Mesenchymal stem cell (in vitro differentiated cells and primary cell): ENCODE measurements at regions not wholly inside any gene's neighbourhood (a gene's known extent, or its start where the extent isn't known, plus 50 kb on each side); places are given as distances from the start of the nearest gene placed in this dataset.

Source experiments
- DNase-seq: peaks from one replicate; pipeline ENCODE4 v3.0.0-alpha.2; 2013
- H2AFZ ChIP-seq: one replicate; pipeline ENCODE4 v1.6.1; 2013; ENCODE audit warnings: low read depth, mild to moderate bottlenecking, control low read depth, inconsistent platforms, low read length, moderate library complexity
- H2AK5ac ChIP-seq: 2 replicates; pipeline ENCODE4 v1.6.1; 2013; ENCODE audit warnings: low read length, moderate library complexity, mild to moderate bottlenecking, inconsistent platforms; ENCODE audit not compliant: severe bottlenecking
- H2BK120ac ChIP-seq: one replicate; pipeline ENCODE4 v1.6.1; 2013; ENCODE audit warnings: low read depth, mild to moderate bottlenecking, inconsistent platforms, low read length, moderate library complexity
- H2BK12ac ChIP-seq, 2 experiments: one replicate each; pipeline ENCODE4 v1.6.1; 2013; ENCODE audit warnings: inconsistent platforms in 2 of 2, low read length in 2 of 2, mild to moderate bottlenecking in 2 of 2, moderate library complexity in 2 of 2, control low read depth in 1 of 2
- H2BK15ac ChIP-seq: one replicate; pipeline ENCODE4 v1.6.1; 2013; ENCODE audit warnings: mild to moderate bottlenecking, low read depth, inconsistent platforms; ENCODE audit not compliant: poor library complexity, severe bottlenecking
- H2BK5ac ChIP-seq: 2 replicates; pipeline ENCODE4 v1.6.1; 2013; ENCODE audit warnings: low read depth, mild to moderate bottlenecking, low read length, control low read depth, inconsistent platforms; ENCODE audit not compliant: poor library complexity, severe bottlenecking
- H3K14ac ChIP-seq, 2 experiments: one replicate each; pipeline ENCODE4 v1.6.1; 2013; ENCODE audit warnings: inconsistent platforms in 2 of 2, low read length in 2 of 2, control low read depth in 1 of 2, mild to moderate bottlenecking in 1 of 2, moderate library complexity in 1 of 2
- H3K18ac ChIP-seq, 2 experiments: one replicate each; pipeline ENCODE4 v1.6.1; 2013; ENCODE audit warnings: inconsistent platforms in 2 of 2, low read length in 2 of 2, control low read depth in 1 of 2, low read depth in 1 of 2, mild to moderate bottlenecking in 1 of 2
- H3K23ac ChIP-seq, 2 experiments: one replicate each; pipeline ENCODE4 v1.6.1; 2013; ENCODE audit warnings: inconsistent platforms in 2 of 2, low read length in 2 of 2, mild to moderate bottlenecking in 2 of 2, moderate library complexity in 2 of 2, control low read depth in 1 of 2
- H3K27ac ChIP-seq: 2 replicates; pipeline ENCODE4 v1.5.1; 2013; ENCODE audit warnings: mild to moderate bottlenecking, moderate library complexity, low read length, control low read depth, inconsistent platforms; ENCODE audit not compliant: poor library complexity, severe bottlenecking
- H3K27me3 ChIP-seq, 2 experiments: 2 replicates each; pipeline versions ENCODE4 v1.6.1 to v1.7.0; 2013; ENCODE audit warnings: low read length in 2 of 2, mild to moderate bottlenecking in 2 of 2, moderate library complexity in 2 of 2, control low read depth in 1 of 2, inconsistent platforms in 1 of 2; ENCODE audit not compliant: control insufficient read depth in 1 of 2, insufficient read depth in 1 of 2
- H3K36me3 ChIP-seq, 2 experiments: 2 replicates each; pipeline versions ENCODE4 v1.6.1 to v1.7.0; 2013; ENCODE audit warnings: low read length in 2 of 2, control low read depth in 1 of 2, inconsistent platforms in 1 of 2, low read depth in 1 of 2, mild to moderate bottlenecking in 1 of 2; ENCODE audit not compliant: insufficient read depth in 2 of 2, control insufficient read depth in 1 of 2
- H3K4ac ChIP-seq, 2 experiments: one replicate each; pipeline ENCODE4 v1.6.1; 2013; ENCODE audit warnings: inconsistent platforms in 2 of 2, low read length in 2 of 2, mild to moderate bottlenecking in 2 of 2, moderate library complexity in 2 of 2, control low read depth in 1 of 2, low read depth in 1 of 2
- H3K4me1 ChIP-seq: 2 replicates; pipeline ENCODE4 v1.6.1; 2013; ENCODE audit warnings: low read depth, low read length, control low read depth; ENCODE audit not compliant: control insufficient read depth, insufficient read depth
- H3K4me2 ChIP-seq: 2 replicates; pipeline ENCODE4 v1.6.1; 2013; ENCODE audit warnings: low read length, mild to moderate bottlenecking, inconsistent platforms; ENCODE audit not compliant: poor library complexity, severe bottlenecking
- H3K4me3 ChIP-seq, 2 experiments: 2 replicates each; pipeline versions ENCODE4 v1.5.1 to v1.7.0; 2013; ENCODE audit warnings: low read length in 2 of 2, mild to moderate bottlenecking in 2 of 2, control low read depth in 1 of 2, low read depth in 1 of 2; ENCODE audit not compliant: insufficient read depth in 1 of 2
- H3K79me1 ChIP-seq: replicated peaks from 2 replicates; pipeline ENCODE4 v1.6.1; 2013; ENCODE audit warnings: mild to moderate bottlenecking, control low read depth, low read length, inconsistent platforms; ENCODE audit not compliant: poor library complexity, severe bottlenecking
- H3K9ac ChIP-seq: 2 replicates; pipeline ENCODE4 v1.7.0; 2013; ENCODE audit warnings: mild to moderate bottlenecking, low read length, moderate library complexity
- H3K9me3 ChIP-seq: 2 replicates; pipeline ENCODE4 v1.7.0; 2013; ENCODE audit warnings: mild to moderate bottlenecking, low read length; ENCODE audit not compliant: control insufficient read depth
- H4K8ac ChIP-seq: one replicate; pipeline ENCODE4 v1.6.1; 2013; ENCODE audit warnings: inconsistent platforms, mild to moderate bottlenecking, low read length, moderate library complexity
- H4K91ac ChIP-seq: one replicate; pipeline ENCODE4 v1.6.1; 2013; ENCODE audit warnings: mild to moderate bottlenecking, low read length, inconsistent platforms
- WGBS: methylation state at CpG from one replicate; pipeline ENCODE4 v1.1.7; 2013; ENCODE audit warnings: mixed read lengths; 5-methylcytosine and 5-hydroxymethylcytosine counted together

DNA sequence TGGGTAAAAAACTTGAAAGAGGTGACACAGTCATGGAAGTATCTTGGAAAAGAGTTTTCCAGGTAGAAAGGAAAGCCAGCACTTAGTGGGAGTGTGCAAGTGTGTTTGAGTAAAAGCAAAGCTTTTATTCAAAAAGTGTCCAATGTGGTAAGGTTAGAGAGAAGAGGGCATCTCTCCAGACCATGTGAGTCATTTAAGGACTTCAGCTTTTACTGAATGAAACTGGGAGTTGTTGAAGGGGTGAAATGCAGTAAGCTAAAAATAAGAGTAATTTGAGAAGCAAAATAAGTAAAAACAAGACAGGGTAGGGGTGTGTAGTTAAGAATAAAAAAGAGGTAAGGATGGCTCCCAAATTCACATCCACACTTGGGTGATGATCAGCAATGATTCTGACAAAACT is 238.9 kb downstream of the SLC7A11 start:
- Histone ChIP-seq H4K91ac (no peak overlapping the region), H3K36me3 (no peaks in the 10 kb centered on the region), H2AK5ac (no peak overlapping the region), H3K79me1 (no peaks in the 10 kb centered on the region), H2AFZ (no peak overlapping the region), H3K9ac (no peak overlapping the region), H3K4me1 (no peaks in the 10 kb centered on the region), H3K18ac (no peak overlapping the region), H3K23ac (no peak overlapping the region), H3K4me3 (no peak overlapping the region), H3K4ac (no peak overlapping the region), H2BK120ac (no peak overlapping the region), H2BK5ac (no peak overlapping the region), H4K8ac (no peak overlapping the region), H3K27me3 (no peaks in the 10 kb centered on the region), H3K27ac (no peak overlapping the region), H3K9me3 (no peaks in the 10 kb centered on the region), H3K14ac (no peak overlapping the region), H3K4me2 (no peak overlapping the region), H2BK12ac (no peak overlapping the region), H2BK15ac (no peak overlapping the region)
- no peak for DNase-seq

DNA sequence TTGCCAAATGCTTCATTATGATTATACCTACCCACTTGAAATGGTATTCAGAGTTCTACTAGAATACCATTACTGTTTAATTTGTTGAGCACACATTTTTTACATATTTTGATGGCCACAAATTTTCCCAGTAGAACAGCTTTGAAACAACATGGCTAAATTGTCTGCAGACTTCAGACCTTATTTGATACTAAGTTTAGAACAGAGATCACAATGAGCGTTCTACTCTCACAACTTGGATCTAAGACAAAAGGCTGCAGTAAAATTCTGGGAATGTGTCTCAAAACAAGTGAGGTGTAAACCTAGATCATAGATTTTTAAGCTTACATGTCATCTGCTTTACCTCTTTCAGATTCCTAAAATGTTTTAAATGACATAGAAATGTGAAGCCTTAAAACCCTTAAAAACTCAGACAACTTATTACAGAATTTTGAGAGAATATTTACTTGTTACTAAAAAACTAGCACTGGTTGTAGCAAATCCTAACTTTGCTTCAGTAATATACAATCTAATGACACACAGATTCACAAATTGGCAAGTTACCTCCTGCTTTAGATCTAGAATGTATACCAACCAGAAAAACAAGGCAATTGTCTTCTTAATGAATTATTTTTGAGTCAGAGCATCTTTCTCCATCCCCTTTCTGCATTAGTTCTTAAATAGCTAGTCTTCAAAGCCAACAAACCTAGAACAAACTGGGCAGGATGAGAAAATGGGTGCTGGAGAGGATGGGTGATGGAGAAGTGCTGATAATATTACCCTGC is 243.3 kb downstream of the SLC7A11 start:
- Histone ChIP-seq H2AFZ (no peak overlapping the region), H3K9me3 (no peaks in the 10 kb centered on the region), H3K4me1 (peaks cover 5% of the 10 kb centered on the region), H2AK5ac (no peak overlapping the region), H4K8ac (no peak overlapping the region), H3K4me2 (no peak overlapping the region), H3K79me1 (no peaks in the 10 kb centered on the region), H2BK5ac (peak overlapping the region; percentile 5), H3K4ac (no peak overlapping the region), H3K14ac (no peak overlapping the region), H3K18ac (no peak overlapping the region), H2BK15ac (no peak overlapping the region), H3K27me3 (no peaks in the 10 kb centered on the region), H2BK12ac (no peak overlapping the region), H3K27ac (peak overlapping the region; percentile 71), H3K23ac (no peak overlapping the region), H3K36me3 (no peaks in the 10 kb centered on the region), H2BK120ac (no peak overlapping the region), H4K91ac (no peak overlapping the region), H3K4me3 (no peak overlapping the region), H3K9ac (no peak overlapping the region)
- no CpG with 5 or more reads among the region's 1 CpG for WGBS
- DNase-seq, result no peak

DNA sequence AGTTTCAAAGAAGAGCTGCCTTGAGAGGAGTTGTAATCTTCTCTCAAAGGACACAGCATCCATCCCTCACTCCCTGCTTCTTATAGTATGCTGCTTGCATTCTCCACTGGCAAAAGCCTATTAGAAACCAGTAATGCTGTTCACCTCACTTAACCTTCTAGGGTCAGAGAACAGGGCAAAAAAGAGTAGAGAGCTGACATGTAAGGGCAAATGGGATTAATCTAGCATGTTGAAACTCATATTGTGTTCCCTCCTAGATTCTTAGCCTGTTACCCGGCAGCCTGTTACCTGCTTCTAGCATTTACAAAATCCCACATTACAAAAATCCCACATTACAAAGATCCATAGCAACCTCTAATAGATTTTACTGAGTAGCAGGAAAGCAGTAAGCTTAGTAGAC is 244.7 kb downstream of the SLC7A11 start:
- Histone ChIP-seq H3K9me3 (no peaks in the 10 kb centered on the region), H3K4me2 (no peak overlapping the region)
- 100% methylated on average over 1 of the region's 1 CpG for WGBS

DNA sequence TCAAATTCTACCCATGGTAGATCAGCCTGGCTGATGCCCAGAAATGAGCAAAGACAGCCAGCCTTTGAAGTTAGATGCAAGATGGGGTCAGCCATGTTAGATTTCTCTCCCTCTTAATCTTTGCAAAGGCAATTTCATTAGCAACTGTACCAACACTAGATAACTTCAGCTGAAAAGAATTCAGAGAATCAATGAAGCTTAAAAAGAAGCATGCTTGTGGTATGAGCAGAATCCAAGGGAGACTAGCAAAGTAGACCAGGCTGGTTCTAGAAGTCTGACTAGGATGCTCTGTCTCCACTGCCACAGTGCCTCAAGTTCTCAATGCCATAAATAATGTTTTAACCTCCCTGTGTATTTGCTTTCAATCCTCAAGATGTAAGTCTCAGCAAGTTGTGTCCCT is 247.3 kb downstream of the SLC7A11 start:
- no peak overlapping the region for H3K18ac ChIP-seq
- peak overlapping the region; percentile 89 for H2BK5ac ChIP-seq
- H2BK12ac ChIP-seq, result no peak overlapping the region
- H3K79me1 ChIP-seq, result no peaks in the 10 kb centered on the region
- no peak overlapping the region for H3K4me3 ChIP-seq
- H3K23ac ChIP-seq, result no peak overlapping the region
- H4K8ac ChIP-seq, result no peak overlapping the region
- H3K9me3 ChIP-seq, result no peaks in the 10 kb centered on the region
- no peak overlapping the region for H3K9ac ChIP-seq
- peak overlapping the region; percentile 97 for H3K27ac ChIP-seq
- H3K36me3 ChIP-seq, result no peaks in the 10 kb centered on the region
- no peak overlapping the region for H2AK5ac ChIP-seq
- H2AFZ ChIP-seq, result no peak overlapping the region
- peaks cover 5% of the 10 kb centered on the region for H3K4me1 ChIP-seq
- no peak overlapping the region for H3K14ac ChIP-seq
- H3K4ac ChIP-seq, result no peak overlapping the region
- peak; percentile 6 for DNase-seq
- no peak overlapping the region for H3K4me2 ChIP-seq
- H2BK120ac ChIP-seq, result no peak overlapping the region
- H4K91ac ChIP-seq, result no peak overlapping the region
- no peaks in the 10 kb centered on the region for H3K27me3 ChIP-seq
- no peak overlapping the region for H2BK15ac ChIP-seq

More for the DNA sequence above, 244.7 kb downstream of the SLC7A11 start:
- H3K18ac ChIP-seq, result peak overlapping the region in 1 of 2 experiments; percentile 33
- no peaks in the 10 kb centered on the region for H3K36me3 ChIP-seq
- H3K23ac ChIP-seq, result no peak overlapping the region
- H4K91ac ChIP-seq, result no peak overlapping the region
- H2AK5ac ChIP-seq, result peak overlapping the region; percentile 99
- no peak overlapping the region for H2BK15ac ChIP-seq
- no peak overlapping the region for H3K14ac ChIP-seq
- H2BK12ac ChIP-seq, result no peak overlapping the region
- H3K4ac ChIP-seq, result no peak overlapping the region
- H3K9ac ChIP-seq, result no peak overlapping the region
- no peaks in the 10 kb centered on the region for H3K79me1 ChIP-seq
- H3K4me1 ChIP-seq, result peaks cover 5% of the 10 kb centered on the region
- H2AFZ ChIP-seq, result no peak overlapping the region
- H2BK120ac ChIP-seq, result no peak overlapping the region
- no peaks in the 10 kb centered on the region for H3K27me3 ChIP-seq
- DNase-seq, result no peak
- H3K4me3 ChIP-seq, result no peak overlapping the region
- H3K27ac ChIP-seq, result peak overlapping the region; percentile 49
- H4K8ac ChIP-seq, result no peak overlapping the region
- no peak overlapping the region for H2BK5ac ChIP-seq
